22Rv1 (cell line): ENCODE measurements at regions not wholly inside any gene's neighbourhood (a gene's known extent, or its start where the extent isn't known, plus 50 kb on each side); places are given as distances from the start of the nearest gene placed in this dataset.

ENCODE experiments used
- ZFX ChIP-seq: fragments of 450-650 bp; IDR thresholded peaks from 2 replicates; pipeline ENCODE4 v1.6.1; 2017; ENCODE audit warnings: antibody characterized with exemption, borderline replicate concordance
- TF ChIP-seq, protein P1 (sequence below): fragments of 450-650 bp; IDR thresholded peaks from 2 replicates; pipeline ENCODE4 v1.5.1; 2017; ENCODE audit warnings: mild to moderate bottlenecking

DNA sequence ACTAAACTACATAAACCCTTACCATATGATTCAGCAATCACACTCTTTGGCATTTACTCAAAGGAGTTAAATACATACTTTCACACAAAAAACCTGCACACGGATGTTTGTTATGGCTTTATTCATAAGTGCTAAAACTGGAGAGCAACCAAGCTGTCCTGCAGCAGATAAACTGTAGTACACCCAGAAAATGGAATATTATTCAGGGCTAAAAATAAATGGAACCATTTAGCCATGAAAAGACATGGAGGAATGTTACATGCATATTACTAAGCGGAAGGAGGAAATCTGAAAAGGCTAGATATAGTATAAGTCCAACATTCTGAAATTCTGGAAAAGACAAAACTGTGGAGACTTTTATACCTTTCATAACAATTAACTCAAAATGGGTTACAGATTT lies 73.6 kb upstream of the PHACTR3 start:
- TF ChIP-seq, protein P1, sequence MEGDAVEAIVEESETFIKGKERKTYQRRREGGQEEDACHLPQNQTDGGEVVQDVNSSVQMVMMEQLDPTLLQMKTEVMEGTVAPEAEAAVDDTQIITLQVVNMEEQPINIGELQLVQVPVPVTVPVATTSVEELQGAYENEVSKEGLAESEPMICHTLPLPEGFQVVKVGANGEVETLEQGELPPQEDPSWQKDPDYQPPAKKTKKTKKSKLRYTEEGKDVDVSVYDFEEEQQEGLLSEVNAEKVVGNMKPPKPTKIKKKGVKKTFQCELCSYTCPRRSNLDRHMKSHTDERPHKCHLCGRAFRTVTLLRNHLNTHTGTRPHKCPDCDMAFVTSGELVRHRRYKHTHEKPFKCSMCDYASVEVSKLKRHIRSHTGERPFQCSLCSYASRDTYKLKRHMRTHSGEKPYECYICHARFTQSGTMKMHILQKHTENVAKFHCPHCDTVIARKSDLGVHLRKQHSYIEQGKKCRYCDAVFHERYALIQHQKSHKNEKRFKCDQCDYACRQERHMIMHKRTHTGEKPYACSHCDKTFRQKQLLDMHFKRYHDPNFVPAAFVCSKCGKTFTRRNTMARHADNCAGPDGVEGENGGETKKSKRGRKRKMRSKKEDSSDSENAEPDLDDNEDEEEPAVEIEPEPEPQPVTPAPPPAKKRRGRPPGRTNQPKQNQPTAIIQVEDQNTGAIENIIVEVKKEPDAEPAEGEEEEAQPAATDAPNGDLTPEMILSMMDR = no peak
- TF ChIP-seq ZFX = no peak
